ENCODE measurements at regions not wholly inside any gene's neighbourhood (a gene's known extent, or its start where the extent isn't known, plus 50 kb on each side); places are given as distances from the start of the nearest gene placed in this dataset.

DNA sequence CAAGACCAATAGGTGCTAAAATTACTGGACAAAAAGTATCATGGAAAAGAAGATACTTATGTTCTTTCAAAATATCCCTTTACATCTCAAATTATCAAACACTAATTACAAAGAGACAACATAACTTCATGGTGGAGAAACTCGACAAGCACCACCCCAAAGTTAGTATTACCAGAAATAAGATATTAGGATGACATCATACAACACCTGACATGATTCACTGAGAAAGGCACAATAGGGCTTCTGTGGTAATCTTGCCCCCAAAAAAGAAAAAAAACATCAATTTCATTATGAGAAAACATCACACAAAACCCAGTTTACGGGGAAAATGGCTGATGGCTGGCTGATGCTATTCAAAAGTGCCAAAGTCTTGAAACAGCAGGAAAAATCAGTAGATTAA, 1781.7 kb upstream of the PCDH10 start:
- Histone ChIP-seq H3K27ac (ENCODE audit: extremely low read depth, low read depth, low read length) (no peak overlapping the region), H3K4me1 (replicated peaks in 1 of 2; ENCODE audit: control insufficient read depth in 2 of 2, insufficient read depth in 2 of 2, low read length in 2 of 2) (no peaks in the 10 kb centered on the region), H3K27me3 (ENCODE audit: control insufficient read depth in 2 of 2, insufficient read depth in 2 of 2, low read length in 2 of 2) (no peaks in the 10 kb centered on the region), H3K4me3 (no peak overlapping the region), H3K9ac (ENCODE audit: insufficient read depth in 1 of 2, low read depth in 2 of 2, low read length in 2 of 2) (no peak overlapping the region), H3K79me2 (ENCODE audit: control insufficient read depth, insufficient read depth, low read length) (no peaks in the 10 kb centered on the region), H3K9me1 (ENCODE audit: control insufficient read depth, insufficient read depth, low read length) (no peaks in the 10 kb centered on the region), H3K9me3 (replicated peaks; ENCODE audit: control insufficient read depth, insufficient read depth, low read depth, low read length) (no peaks in the 10 kb centered on the region), H2AFZ (ENCODE audit: low read depth, low read length) (no peak overlapping the region), H4K20me1 (replicated peaks; ENCODE audit: control insufficient read depth, insufficient read depth, low read length) (no peaks in the 10 kb centered on the region), H3K36me3 (ENCODE audit: control insufficient read depth, insufficient read depth, low read length) (no peaks in the 10 kb centered on the region), H3K4me2 (ENCODE audit: insufficient read depth, low read length) (no peak overlapping the region)
- intact Hi-C loops (cut with micrococcal nuclease): no loop called here
- no peak for FAIRE-seq
- ChIA-PET CTCF (ENCODE audit: low intra/inter-chr PET ratio) (no interaction called here), POLR2A (no interaction called here)
- in situ Hi-C loops (cut with MboI): no loop called here
- no peak for ATAC-seq
- whole genome bisulfite sequencing (ENCODE audit: insufficient coverage, low coverage, missing lambda C conversion rate): 0% methylated on average over 2 of the region's 2 CpGs
- TF ChIP-seq CBFB (CRISPR knock-in tag; IDR thresholded peaks at IDR 0.05) (no peak), CBX5 (IDR thresholded peaks at IDR 0.05; ENCODE audit: borderline replicate concordance, low read depth) (no peak), HDAC1 (IDR thresholded peaks at IDR 0.05) (no peak), TEAD1 (CRISPR knock-in tag; IDR thresholded peaks at IDR 0.05) (no peak), DACH1 (IDR thresholded peaks at IDR 0.05; ENCODE audit: partially characterized antibody) (no peak), ZNF431 (CRISPR knock-in tag; IDR thresholded peaks at IDR 0.05) (no peak), PHTF2 (CRISPR knock-in tag; IDR thresholded peaks at IDR 0.05) (no peak), ZC3H11A (IDR thresholded peaks at IDR 0.05; ENCODE audit: low read depth, low read length) (no peak), BRD9 (IDR thresholded peaks at IDR 0.05; ENCODE audit: low read depth, partially characterized antibody) (no peak), KDM2B (CRISPR knock-in tag; IDR thresholded peaks at IDR 0.05) (no peak)
- TF ChIP-seq, protein P1, sequence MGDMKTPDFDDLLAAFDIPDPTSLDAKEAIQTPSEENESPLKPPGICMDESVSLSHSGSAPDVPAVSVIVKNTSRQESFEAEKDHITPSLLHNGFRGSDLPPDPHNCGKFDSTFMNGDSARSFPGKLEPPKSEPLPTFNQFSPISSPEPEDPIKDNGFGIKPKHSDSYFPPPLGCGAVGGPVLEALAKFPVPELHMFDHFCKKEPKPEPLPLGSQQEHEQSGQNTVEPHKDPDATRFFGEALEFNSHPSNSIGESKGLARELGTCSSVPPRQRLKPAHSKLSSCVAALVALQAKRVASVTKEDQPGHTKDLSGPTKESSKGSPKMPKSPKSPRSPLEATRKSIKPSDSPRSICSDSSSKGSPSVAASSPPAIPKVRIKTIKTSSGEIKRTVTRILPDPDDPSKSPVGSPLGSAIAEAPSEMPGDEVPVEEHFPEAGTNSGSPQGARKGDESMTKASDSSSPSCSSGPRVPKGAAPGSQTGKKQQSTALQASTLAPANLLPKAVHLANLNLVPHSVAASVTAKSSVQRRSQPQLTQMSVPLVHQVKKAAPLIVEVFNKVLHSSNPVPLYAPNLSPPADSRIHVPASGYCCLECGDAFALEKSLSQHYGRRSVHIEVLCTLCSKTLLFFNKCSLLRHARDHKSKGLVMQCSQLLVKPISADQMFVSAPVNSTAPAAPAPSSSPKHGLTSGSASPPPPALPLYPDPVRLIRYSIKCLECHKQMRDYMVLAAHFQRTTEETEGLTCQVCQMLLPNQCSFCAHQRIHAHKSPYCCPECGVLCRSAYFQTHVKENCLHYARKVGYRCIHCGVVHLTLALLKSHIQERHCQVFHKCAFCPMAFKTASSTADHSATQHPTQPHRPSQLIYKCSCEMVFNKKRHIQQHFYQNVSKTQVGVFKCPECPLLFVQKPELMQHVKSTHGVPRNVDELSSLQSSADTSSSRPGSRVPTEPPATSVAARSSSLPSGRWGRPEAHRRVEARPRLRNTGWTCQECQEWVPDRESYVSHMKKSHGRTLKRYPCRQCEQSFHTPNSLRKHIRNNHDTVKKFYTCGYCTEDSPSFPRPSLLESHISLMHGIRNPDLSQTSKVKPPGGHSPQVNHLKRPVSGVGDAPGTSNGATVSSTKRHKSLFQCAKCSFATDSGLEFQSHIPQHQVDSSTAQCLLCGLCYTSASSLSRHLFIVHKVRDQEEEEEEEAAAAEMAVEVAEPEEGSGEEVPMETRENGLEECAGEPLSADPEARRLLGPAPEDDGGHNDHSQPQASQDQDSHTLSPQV (IDR thresholded peaks at IDR 0.05): no peak
- TF ChIP-seq, protein P2, sequence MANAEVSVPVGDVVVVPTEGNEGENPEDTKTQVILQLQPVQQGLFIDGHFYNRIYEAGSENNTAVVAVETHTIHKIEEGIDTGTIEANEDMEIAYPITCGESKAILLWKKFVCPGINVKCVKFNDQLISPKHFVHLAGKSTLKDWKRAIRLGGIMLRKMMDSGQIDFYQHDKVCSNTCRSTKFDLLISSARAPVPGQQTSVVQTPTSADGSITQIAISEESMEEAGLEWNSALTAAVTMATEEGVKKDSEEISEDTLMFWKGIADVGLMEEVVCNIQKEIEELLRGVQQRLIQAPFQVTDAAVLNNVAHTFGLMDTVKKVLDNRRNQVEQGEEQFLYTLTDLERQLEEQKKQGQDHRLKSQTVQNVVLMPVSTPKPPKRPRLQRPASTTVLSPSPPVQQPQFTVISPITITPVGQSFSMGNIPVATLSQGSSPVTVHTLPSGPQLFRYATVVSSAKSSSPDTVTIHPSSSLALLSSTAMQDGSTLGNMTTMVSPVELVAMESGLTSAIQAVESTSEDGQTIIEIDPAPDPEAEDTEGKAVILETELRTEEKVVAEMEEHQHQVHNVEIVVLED (CRISPR knock-in tag; IDR thresholded peaks at IDR 0.05): no peak
- no peak for DNase-seq (ENCODE audit: extremely low read depth in 1 of 4, low spot score in 3 of 4)
- no TSS peak for BruUV-seq (replicated peaks)
